Skeletal muscle cell (primary cell): ENCODE measurements at regions not wholly inside any gene's neighbourhood (a gene's known extent, or its start where the extent isn't known, plus 50 kb on each side); places are given as distances from the start of the nearest gene placed in this dataset.
"Not testable (repeated sequence)": the region's sequence is repeated elsewhere in the genome, so short reads cannot be mapped to it uniquely, and the experiment has no call there.

Experiments used
- DNase-seq: peaks from one replicate; pipeline ENCODE4 v3.0.0-alpha.2; 2010; ENCODE audit warnings: low read depth
- H3K4me3 ChIP-seq: 2 replicates; pipeline ENCODE4 v1.5.1; 2011; ENCODE audit warnings: low read depth, mild to moderate bottlenecking, control low read depth, low read length, moderate library complexity

GRCh38 chr9:82412586-82413305 is 424.2 kb downstream of the SPATA31D1 start:
- no peak overlapping the region for H3K4me3 ChIP-seq
- DNase-seq: no peak

GRCh38 chr9:82417501-82417900 is 428.9 kb downstream of the SPATA31D1 start:
- no peak overlapping the region for H3K4me3 ChIP-seq
- no peak for DNase-seq

- no peak overlapping the region for H3K4me3 ChIP-seq
- no peak for DNase-seq
These were observed 429.8 kb downstream of the SPATA31D1 start for GRCh38 chr9:82418334-82418733.

GRCh38 chr9:82419696-82420486 is 431.3 kb downstream of the SPATA31D1 start:
- H3K4me3 ChIP-seq: no peak overlapping the region
- no peak for DNase-seq

- H3K4me3 ChIP-seq: no peak overlapping the region
- DNase-seq: no peak
These were observed 432.9 kb downstream of the SPATA31D1 start for GRCh38 chr9:82421498-82421897.

- DNase-seq: no peak
These were observed 435.1 kb downstream of the SPATA31D1 start for GRCh38 chr9:82423700-82424099.

GRCh38 chr9:82424599-82425120 is 436.1 kb downstream of the SPATA31D1 start:
- DNase-seq: no peak
- H3K4me3 ChIP-seq: no peak overlapping the region

More at GRCh38 chr9:82423700-82424099, 435.1 kb downstream of the SPATA31D1 start:
- no peak overlapping the region for H3K4me3 ChIP-seq

- DNase-seq: no peak
- H3K4me3 ChIP-seq: no peak overlapping the region
These were observed 442.5 kb downstream of the SPATA31D1 start for GRCh38 chr9:82431121-82431520.

GRCh38 chr9:82433290-82433931 is 444.8 kb downstream of the SPATA31D1 start:
- not testable (repeated sequence) for DNase-seq, H3K4me3 ChIP-seq

- H3K4me3 ChIP-seq: no peak overlapping the region
- DNase-seq: no peak
These were observed 447.9 kb downstream of the SPATA31D1 start for GRCh38 chr9:82436475-82436874.

- not testable (repeated sequence) for DNase-seq, H3K4me3 ChIP-seq
These were observed 448.6 kb downstream of the SPATA31D1 start for GRCh38 chr9:82437183-82437582.

GRCh38 chr9:82438581-82438980 is 450.0 kb downstream of the SPATA31D1 start:
- no peak for DNase-seq
- H3K4me3 ChIP-seq: no peak overlapping the region

GRCh38 chr9:82443312-82443711 is 454.7 kb downstream of the SPATA31D1 start:
- no peak overlapping the region for H3K4me3 ChIP-seq

GRCh38 chr9:82445556-82445955 is 457.0 kb downstream of the SPATA31D1 start:
- no peak overlapping the region for H3K4me3 ChIP-seq

More at GRCh38 chr9:82443312-82443711, 454.7 kb downstream of the SPATA31D1 start:
- no peak for DNase-seq

GRCh38 chr9:82447343-82447742 is 458.8 kb downstream of the SPATA31D1 start:
- H3K4me3 ChIP-seq: no peak overlapping the region
- no peak for DNase-seq

More at GRCh38 chr9:82445556-82445955, 457.0 kb downstream of the SPATA31D1 start:
- no peak for DNase-seq

- no peak overlapping the region for H3K4me3 ChIP-seq
- no peak for DNase-seq
These were observed 461.4 kb downstream of the SPATA31D1 start for GRCh38 chr9:82449986-82450385.

- H3K4me3 ChIP-seq: no peak overlapping the region
- DNase-seq: no peak
These were observed 466.1 kb downstream of the SPATA31D1 start for GRCh38 chr9:82454509-82455190.

- DNase-seq: peak; percentile 5
- H3K4me3 ChIP-seq: no peak overlapping the region
These were observed 468.1 kb downstream of the SPATA31D1 start for GRCh38 chr9:82456642-82457041.

- no peak for DNase-seq
- no peak overlapping the region for H3K4me3 ChIP-seq
These were observed 468.7 kb downstream of the SPATA31D1 start for GRCh38 chr9:82457298-82457697.
